ENCODE measurements at regions not wholly inside any gene's neighbourhood (a gene's known extent, or its start where the extent isn't known, plus 50 kb on each side); places are given as distances from the start of the nearest gene placed in this dataset.

DNA sequence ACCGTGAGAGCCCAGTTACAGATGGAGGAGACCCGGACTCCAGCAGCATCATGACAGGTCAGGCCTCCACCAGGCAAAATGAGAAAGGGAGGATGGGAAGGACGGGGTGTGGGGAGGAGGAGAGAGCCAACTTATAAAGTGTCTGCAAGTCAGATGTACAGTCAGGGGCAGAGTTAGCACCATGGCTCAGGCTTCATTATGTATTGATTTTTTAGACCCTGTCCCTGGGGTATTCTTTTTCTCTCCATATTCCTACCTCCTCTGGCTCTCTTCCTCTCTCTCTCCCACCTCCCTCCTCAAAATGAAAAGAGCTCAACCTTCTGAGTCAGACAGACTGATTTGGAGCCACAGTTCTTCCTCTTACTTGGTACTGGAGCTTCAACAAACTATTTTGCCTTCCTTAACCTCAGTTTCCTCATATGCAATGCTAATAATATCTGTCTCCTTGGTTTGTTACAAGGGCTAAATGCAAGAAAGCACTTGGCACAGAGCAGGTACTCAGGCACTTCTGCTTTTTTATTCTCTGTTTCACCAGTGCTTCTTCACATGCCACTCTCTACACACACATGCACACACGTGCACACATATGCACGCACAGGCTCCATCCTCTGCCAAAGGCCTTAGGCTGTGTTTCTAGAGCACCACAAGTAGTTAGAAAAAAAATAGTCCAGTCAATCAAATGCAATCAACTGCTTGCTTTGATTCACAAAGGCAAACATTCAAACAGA lies 92.3 kb upstream of the PKDCC start:
- DNase-seq (ENCODE audit: low spot score), result no peak

GRCh38 chr2:41957431-41957830 lies 90.4 kb upstream of the PKDCC start:
- no peak for DNase-seq (ENCODE audit: low spot score)

GRCh38 chr2:41958251-41958650 lies 89.6 kb upstream of the PKDCC start:
- DNase-seq (ENCODE audit: low spot score), result peak; percentile 42

DNA sequence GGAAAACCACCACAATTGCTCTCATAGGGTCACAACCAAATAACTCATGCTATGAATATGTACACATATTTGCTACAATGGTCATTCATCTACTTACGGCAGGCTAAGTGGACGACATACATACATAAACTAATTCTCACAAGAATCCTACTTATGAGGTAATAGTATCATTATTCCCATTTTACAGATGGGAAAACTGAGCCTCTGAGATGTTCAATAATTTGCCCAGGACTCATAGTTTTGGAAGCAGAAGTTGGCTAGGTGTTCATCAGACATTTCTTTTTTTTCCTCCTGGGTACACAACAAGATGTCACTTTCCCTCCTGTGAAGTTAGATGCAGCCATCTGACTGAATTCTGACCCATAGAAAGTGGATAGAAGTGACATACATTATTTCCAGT lies 89.0 kb upstream of the PKDCC start:
- DNase-seq (ENCODE audit: low spot score), result no peak

GRCh38 chr2:41959760-41960159 lies 88.1 kb upstream of the PKDCC start:
- no peak for DNase-seq (ENCODE audit: low spot score)

- no peak for DNase-seq (ENCODE audit: low spot score)
Observed at GRCh38 chr2:41962922-41963622, 84.7 kb upstream of the PKDCC start.

DNA sequence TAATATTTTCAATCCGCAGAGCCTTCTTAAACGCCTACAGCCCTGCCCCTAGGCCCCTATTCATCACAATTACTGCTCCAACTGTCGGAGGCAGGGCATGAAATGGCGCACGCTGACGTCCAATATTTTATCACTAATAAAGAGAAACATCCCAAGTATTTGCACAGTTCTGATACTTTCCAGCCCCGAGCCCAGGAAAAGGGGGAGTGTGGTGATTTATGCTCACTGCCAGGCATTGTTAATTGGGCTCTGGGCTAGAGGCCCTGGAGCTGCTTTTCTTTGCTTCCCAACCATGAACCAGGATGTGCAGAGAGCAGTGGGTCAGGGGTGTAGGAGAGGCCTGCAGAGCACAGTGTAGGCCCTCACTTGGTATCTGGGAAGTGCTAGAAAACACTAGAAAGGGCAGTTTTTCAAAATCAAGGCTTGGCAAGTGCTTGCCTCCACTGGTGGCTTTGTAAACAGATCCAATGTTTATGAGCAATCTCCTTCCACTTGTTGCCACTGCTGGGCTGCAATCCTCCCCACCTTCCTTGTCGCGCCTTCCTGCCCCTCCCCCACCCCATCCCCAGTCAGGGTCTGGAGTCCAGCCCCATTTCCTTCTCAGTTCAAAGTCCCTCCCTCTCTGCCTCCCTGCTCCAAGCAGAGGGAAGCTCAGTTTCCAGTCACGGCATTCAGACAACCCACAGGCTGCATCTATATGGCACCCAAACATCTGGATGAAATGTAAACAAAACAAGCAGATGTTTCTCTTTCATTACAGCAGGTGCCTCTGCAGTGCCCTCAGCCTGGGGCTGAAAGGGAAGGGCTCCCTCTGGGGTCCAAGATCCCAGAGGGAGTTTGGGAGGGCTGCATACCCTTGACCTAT lies 83.9 kb upstream of the PKDCC start:
- DNase-seq (ENCODE audit: low spot score), result no peak

DNA sequence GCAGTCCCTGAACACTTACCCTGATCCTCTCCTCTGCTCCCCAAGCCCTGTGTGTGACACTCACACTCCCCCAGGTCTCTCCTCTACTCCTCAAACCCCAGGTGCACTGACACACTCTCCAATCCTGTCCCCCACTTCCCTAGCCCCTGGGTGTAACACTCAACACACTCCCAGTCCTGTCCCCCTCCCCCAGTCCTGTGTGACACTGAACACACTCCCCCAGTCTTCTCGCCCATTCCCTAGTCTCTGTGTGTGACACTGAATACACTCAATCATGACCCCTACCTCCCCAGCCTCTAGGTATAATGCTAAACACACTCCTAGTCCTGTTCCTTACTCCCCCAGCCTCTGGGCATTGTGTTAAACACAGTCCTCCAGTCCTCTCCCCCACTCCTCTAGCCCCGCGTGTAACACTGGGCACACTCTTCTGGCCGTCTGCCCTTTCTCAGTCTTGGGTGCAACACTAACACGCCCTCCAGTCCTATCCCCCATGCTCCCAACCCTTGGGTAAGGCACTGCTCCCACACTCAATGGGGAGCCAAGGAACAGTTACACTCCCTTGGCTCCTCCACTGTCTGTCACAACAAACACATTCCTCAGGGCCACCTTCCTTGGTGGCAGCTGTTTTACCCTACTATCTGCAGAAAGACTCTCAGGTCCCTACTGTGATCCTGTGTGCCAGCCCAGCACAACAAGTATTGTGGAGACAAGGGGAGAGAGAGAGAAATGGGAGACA lies 82.5 kb upstream of the PKDCC start:
- DNase-seq (ENCODE audit: low spot score), result no peak

DNA sequence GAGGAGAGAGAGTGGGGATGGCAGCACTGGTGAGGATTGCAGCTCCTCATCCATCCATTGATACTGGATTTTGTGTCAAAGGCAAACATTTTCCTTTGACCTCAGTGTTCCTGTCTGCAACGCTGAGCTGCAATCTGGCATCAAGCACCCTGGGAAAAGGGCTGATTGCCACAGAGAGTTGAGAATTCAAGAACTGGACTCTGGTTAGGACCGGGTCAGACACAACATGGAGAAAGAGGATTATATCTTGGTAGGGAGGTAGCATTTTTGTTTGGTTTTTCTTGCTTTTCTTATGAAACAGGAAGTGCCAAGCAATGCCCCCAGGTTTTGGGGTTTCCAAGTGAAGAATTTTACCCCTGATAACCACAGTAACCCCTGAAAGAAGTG lies 81.9 kb upstream of the PKDCC start:
- no peak for DNase-seq (ENCODE audit: low spot score)

- DNase-seq (ENCODE audit: low spot score), result peak; percentile 68
Observed at GRCh38 chr2:41966431-41966893, 81.4 kb upstream of the PKDCC start.

DNA sequence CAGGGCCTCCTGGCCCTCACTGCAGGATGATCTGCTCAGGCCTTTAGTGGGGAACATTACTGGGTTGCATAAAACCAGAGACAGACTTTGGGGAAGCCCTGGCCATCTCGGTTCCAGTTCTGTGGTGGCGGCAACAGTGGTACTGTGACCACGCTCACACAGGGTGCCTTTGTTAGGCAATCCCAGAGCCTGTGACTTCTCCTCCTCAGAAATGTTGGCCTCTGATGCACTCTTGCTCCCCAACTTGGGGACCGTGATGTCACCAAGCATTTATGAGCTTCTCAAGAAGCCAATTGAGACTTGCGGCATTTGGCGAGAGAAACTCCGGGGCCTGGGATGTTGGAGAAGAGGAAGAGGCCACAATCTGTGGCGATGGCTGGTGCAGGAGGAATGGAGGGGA lies 80.9 kb upstream of the PKDCC start:
- DNase-seq (ENCODE audit: low spot score), result no peak

- DNase-seq (ENCODE audit: low spot score), result no peak
Observed at GRCh38 chr2:41967476-41968181, 80.2 kb upstream of the PKDCC start.

- DNase-seq (ENCODE audit: low spot score), result no peak
Observed at GRCh38 chr2:41968182-41968578, 79.6 kb upstream of the PKDCC start.

DNA sequence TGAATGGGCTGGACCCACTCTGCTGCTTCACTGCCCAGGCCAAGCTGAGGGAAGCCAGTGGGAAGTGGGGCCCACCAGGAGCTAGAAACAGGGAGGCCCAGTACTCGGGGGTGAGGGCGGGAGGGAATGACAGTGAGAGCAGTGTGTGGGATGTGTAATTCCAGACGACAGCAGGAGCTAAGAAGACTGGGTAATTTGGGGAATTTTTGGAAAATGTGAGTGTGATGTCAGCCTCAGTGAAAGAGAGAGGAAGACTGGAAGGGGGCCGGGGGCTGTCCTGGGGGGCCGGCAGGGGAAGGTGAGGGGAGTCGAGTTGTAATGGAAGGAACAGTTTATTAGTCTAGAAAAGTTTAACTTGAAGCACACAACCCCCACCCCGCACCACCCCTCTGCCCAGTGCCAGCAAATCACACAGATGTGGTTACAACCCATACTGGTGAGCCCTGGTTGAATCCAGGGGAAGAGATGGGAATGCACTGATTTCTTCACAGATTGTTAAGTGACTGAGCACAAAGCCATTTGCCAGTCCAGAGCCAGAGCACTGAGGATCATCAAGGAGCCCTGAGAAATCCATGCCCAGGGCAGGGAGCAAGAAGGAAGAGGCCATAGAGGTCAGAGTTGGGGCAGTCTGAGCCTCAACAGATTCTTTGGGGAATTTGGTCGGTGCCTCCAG lies 76.7 kb upstream of the PKDCC start:
- DNase-seq (ENCODE audit: low spot score), result no peak

DNA sequence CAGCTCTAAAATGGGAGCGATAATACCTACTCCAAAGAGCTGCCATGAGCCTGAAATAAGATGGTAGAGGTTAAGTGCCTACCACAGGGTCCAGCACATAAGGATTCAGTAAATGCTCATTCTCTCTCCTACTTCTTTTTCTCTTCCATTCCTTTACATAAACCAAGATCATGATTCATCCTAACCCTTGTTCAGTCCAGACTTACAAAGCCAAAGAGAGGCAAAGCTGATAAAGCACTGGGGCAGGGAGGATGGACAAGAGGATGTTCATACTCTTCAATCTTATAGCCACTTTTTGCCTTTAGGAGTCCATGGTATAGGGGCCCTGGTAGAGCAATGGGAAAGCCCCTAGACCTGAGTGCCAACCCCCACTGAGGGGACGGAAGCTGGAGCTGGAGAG lies 75.6 kb upstream of the PKDCC start:
- no peak for DNase-seq (ENCODE audit: low spot score)

DNA sequence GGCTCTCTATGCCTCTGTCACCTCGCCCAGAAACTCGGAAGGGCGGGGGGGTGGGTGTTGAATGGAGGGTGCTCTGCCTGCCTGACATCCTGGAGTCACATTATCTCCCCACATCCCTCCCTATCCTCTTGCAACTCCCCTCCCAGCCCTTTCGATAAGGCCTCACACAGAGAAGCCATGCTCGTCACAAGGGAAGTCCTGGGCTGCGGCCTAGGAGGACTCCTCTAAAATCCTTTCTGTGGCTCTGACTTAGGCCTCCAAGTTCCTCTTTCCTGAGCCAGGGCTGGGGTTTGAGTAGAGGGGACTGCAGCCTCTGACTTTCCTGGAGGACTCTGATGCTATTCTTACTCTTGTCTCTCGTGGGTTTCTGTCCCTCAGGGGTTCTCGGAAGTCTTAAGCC lies 75.0 kb upstream of the PKDCC start:
- no peak for DNase-seq (ENCODE audit: low spot score)

- no peak for DNase-seq (ENCODE audit: low spot score)
Observed at GRCh38 chr2:41973871-41974270, 74.0 kb upstream of the PKDCC start.

DNA sequence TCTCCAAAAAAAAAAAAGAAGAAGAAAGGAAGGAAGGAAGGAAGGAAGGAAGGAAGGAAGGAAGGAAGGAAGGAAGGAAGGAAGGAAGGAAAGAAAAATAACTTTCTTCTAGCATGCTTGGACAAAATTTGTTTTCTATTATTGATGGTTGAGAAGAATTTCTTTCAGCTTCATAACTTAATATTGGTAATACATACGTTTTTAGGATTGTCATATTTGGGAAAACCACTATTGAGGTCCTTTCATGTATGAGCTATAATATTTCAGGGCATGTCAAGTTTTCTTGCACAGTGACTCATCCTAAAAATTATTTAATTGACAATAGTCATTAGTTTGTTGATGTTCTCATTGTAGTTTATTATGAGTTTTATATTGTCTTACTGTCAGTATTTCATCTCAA lies 66.4 kb upstream of the PKDCC start:
- no peak for DNase-seq (ENCODE audit: low spot score)

GRCh38 chr2:41985573-41986095 lies 62.2 kb upstream of the PKDCC start:
- no peak for DNase-seq (ENCODE audit: low spot score)

DNA sequence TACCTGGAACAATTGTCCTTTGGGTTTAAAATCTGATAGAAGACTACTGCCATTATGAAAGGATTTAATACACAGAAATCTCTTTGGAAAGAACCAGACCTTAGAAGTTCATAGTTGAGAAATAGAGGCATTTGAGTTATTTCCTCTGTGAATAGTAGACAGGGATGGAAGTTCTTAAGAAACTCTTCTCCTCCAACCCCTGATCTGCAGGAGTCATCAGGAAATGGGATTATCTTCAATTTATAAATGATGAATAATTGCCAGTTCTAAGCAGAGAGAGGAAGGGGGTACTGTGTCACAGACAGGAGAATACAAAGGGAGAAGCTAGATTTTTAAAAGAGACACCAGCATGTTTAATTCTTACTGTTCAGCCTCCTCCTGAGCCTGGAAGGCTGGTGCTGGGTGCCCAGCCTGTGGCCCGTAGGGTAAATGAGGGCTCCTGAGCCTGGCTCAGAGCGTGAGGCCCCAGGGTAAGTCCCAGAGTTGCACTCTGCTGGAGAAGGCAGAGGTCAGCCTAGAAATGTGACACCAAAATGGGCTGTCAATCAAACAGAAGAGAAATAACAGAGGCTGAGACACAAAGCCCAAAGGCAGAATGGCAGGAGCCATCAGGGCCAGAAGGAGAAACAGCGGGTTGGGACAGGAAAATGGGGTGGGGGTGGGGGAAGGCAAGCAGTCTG lies 58.2 kb upstream of the PKDCC start:
- DNase-seq (ENCODE audit: low spot score), result no peak
